Muscle of leg (tissue), 3 donors: ENCODE measurements at regions not wholly inside any gene's neighbourhood (a gene's known extent, or its start where the extent isn't known, plus 50 kb on each side); places are given as distances from the start of the nearest gene placed in this dataset.
"Not testable (repeated sequence)": the region's sequence is repeated elsewhere in the genome, so short reads cannot be mapped to it uniquely, and the experiment has no call there.

Source experiments
- DNase-seq: peaks from one replicate; pipeline ENCODE4 v3.0.0; 2013
- H3K27ac ChIP-seq: one replicate; pipeline ENCODE4 v1.5.1; 2013; ENCODE audit warnings: mild to moderate bottlenecking, low read length, control low read depth
- H3K27me3 ChIP-seq: one replicate; pipeline ENCODE4 v1.6.1; 2013; ENCODE audit warnings: low read length; ENCODE audit not compliant: control insufficient read depth, insufficient read depth
- H3K36me3 ChIP-seq: one replicate; pipeline ENCODE4 v1.6.1; 2013; ENCODE audit warnings: low read length; ENCODE audit not compliant: control insufficient read depth, insufficient read depth
- H3K4me1 ChIP-seq: one replicate; pipeline ENCODE4 v1.6.1; 2013; ENCODE audit warnings: low read length; ENCODE audit not compliant: control insufficient read depth, insufficient read depth
- H3K4me3 ChIP-seq: one replicate; pipeline ENCODE4 v1.5.1; 2013; ENCODE audit warnings: low read length, control low read depth
- H3K9me3 ChIP-seq: replicated peaks from 2 replicates; pipeline ENCODE4 v1.6.1; 2013; ENCODE audit warnings: low read depth, low read length; ENCODE audit not compliant: control insufficient read depth
- WGBS: methylation state at CpG from one replicate; pipeline ENCODE4 v1.1.5; 2013; ENCODE audit warnings: missing lambda C conversion rate; ENCODE audit not compliant: insufficient coverage; 5-methylcytosine and 5-hydroxymethylcytosine counted together

DNA sequence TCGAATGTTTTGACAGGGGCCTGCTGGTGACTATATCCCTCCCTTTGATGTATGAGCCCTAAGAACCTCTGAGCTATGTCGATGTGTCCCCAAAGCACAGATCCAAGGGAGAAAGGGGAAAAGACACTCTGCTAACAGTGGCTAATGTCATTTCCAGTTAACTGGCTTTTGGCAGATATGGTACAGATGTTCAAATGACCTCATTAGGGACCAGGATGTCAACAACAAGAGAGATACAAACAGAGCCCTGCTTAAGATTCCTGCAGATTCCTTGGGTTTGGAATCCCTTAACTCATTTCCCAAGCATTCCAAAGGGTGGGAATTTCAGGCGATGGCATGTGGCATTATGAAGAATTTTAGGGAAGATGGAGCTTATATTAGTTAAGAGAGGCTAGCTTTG is 517.3 kb downstream of the SOX6 start:
- peaks cover 2% of the 10 kb centered on the region for H3K9me3 ChIP-seq
- 35% methylated on average over 2 of the region's 3 CpGs for WGBS

DNA sequence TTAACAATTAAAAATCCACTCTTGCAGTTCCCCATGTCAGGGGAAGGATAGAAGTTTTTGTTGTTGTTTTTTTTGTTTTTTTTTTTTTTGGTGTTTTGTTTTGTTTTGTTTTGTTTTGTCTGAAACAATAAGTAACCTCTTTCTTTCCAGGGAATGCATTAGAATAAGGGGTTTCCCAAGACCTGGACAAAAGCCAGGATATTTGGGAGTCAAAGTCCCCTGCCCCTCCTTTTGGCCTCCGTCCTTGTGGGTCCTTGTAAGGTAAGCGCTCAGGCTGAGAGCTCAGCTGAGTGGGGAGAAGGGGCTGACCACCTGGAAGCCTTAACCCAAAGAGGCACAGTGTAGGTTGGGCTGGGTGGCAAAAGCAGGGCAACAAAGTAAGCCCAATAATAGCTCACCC is 515.4 kb downstream of the SOX6 start:
- H3K9me3 ChIP-seq = peaks cover 2% of the 10 kb centered on the region
- no peak overlapping the region for H3K4me3 ChIP-seq
- H3K27ac ChIP-seq = no peak overlapping the region
- no peaks in the 10 kb centered on the region for H3K27me3 ChIP-seq
- WGBS = no CpG with 5 or more reads among the region's 2 CpGs
- H3K36me3 ChIP-seq = no peaks in the 10 kb centered on the region
- no peak for DNase-seq
- H3K4me1 ChIP-seq = peaks cover 41% of the 10 kb centered on the region

More for the DNA sequence above, 517.3 kb downstream of the SOX6 start:
- DNase-seq = no peak
- H3K36me3 ChIP-seq = no peaks in the 10 kb centered on the region
- H3K4me3 ChIP-seq = no peak overlapping the region
- no peak overlapping the region for H3K27ac ChIP-seq
- peaks cover 40% of the 10 kb centered on the region for H3K4me1 ChIP-seq
- H3K27me3 ChIP-seq = no peaks in the 10 kb centered on the region

DNA sequence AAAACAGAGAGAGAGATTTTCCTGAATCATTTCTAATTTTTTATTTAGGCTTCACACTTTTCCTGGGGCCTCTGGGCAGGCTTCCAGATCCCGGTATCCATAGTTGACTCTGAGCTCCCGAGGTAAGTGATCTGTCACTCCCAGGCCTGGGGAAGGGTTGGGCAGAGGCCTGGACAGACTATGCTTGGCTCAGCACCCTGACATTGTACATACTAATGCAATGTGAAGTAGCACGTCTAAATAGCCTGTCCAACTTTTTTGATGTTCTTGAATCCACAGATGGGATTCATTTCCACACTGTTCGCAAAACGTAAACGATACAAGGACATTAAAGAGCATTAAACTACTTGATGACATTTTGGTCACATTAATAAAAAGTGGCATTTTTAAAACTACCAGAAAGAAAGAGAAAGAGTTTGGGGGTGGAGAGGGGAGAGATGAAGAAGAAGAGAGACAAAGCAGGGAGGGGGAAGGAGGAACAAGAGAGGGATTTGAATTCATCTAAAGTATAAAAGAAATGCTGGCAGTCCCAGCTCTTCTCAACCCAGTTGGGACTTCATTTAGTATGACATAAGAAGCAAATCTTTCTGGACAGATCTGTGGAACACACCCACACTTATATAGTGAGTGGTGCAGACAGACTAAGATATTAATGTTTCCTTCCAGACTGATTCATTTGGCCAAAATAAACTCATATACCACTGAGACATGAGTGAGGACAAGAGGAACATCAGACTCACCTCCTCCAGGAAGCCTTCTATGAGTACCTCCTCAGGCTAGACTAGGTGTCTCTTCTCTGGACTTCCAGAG is 514.2 kb downstream of the SOX6 start:
- Histone ChIP-seq H3K27ac (no peak overlapping the region), H3K27me3 (no peaks in the 10 kb centered on the region), H3K4me1 (peaks cover 33% of the 10 kb centered on the region), H3K36me3 (no peaks in the 10 kb centered on the region), H3K4me3 (no peak overlapping the region), H3K9me3 (peaks cover 2% of the 10 kb centered on the region)
- WGBS = no CpG with 5 or more reads among the region's 6 CpGs
- peak; percentile 68 for DNase-seq

DNA sequence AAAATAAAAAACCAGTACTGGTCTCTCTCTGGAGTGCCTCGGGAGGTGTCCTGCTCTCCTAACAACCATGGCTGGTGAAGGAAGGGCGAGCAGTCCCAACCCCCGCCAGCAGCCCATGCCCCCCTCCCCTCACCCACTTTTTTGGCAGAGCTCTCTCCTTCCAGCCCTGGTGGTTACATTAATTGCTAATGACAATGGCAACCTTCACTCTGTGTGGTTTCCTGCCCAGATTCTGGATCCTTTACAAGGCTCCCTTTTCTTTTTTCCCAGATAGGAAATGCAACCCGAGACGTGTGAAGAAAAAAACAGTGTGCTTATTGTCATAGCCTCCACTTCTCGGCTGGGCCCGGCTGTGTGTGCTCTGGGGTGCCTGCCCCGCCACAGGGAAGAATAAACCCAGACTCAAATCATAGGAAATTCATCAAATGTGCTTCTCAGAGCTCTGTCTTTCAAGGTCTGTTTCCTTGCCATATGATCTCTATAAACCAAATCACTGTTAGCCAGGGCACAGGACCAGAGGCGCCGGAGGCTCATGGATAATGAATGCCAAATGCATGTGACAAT is 513.0 kb downstream of the SOX6 start:
- H3K4me3 ChIP-seq = no peak overlapping the region
- H3K4me1 ChIP-seq = peaks cover 30% of the 10 kb centered on the region
- whole genome bisulfite sequencing = 41% methylated on average over 3 of the region's 10 CpGs
- H3K36me3 ChIP-seq = no peaks in the 10 kb centered on the region
- no peaks in the 10 kb centered on the region for H3K27me3 ChIP-seq
- H3K9me3 ChIP-seq = peaks cover under 1% of the 10 kb centered on the region
- H3K27ac ChIP-seq = peak overlapping the region; percentile 45
- peak; percentile 78 for DNase-seq

DNA sequence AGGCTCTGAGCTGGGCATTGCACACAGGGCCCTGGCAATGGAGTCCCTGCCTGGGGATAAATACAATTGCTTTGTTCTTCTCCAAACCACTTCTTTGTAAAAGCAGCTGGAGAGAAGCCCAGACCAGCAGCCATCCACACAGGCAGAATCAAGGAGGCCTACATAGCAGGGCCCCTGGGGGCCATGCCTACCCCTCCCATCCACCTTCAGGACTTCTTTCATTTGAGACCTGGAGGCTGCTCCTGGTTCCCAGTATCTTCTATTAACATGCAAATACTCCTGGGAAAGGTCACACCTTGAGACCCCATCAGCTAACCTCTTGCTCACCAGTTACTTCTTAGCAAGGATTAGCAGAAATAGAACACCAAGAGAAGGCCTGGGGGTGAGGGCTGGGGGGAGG is 511.1 kb downstream of the SOX6 start:
- H3K4me1 ChIP-seq = peaks cover 28% of the 10 kb centered on the region
- H3K4me3 ChIP-seq = no peak overlapping the region
- no peak for DNase-seq
- H3K27me3 ChIP-seq = no peaks in the 10 kb centered on the region
- H3K36me3 ChIP-seq = no peaks in the 10 kb centered on the region
- H3K9me3 ChIP-seq = no peaks in the 10 kb centered on the region
- H3K27ac ChIP-seq = no peak overlapping the region

DNA sequence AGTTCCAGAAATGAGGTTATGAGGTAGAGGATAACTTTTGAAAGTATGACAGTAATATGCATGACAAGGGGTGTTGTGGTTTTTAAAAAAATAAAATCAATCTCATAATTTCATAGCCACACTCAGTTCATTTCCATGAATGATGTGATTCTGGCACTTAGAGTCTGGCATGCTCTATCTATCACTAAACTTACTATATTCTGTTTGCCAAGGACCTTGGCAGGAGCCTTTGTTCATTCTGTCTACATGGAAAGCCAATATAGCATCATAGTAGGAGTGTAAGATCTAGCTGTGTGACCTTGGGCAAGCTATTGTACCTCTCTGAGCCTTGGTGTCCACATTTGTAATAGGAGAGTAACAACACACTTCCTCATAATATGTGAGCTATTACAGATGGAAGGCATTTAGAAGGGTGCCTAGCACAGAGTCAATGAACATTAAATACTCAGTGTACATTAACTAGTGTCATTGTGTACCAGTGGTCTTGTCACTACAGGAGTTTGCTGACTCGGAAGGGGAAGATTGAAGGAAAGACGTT is 507.6 kb downstream of the SOX6 start:
- Histone ChIP-seq H3K9me3 (no peaks in the 10 kb centered on the region), H3K4me3 (no peak overlapping the region), H3K4me1 (peaks cover 17% of the 10 kb centered on the region), H3K27me3 (no peaks in the 10 kb centered on the region), H3K27ac (no peak overlapping the region), H3K36me3 (no peaks in the 10 kb centered on the region)
- DNase-seq = no peak
- WGBS = no CpG with 5 or more reads among the region's 2 CpGs

DNA sequence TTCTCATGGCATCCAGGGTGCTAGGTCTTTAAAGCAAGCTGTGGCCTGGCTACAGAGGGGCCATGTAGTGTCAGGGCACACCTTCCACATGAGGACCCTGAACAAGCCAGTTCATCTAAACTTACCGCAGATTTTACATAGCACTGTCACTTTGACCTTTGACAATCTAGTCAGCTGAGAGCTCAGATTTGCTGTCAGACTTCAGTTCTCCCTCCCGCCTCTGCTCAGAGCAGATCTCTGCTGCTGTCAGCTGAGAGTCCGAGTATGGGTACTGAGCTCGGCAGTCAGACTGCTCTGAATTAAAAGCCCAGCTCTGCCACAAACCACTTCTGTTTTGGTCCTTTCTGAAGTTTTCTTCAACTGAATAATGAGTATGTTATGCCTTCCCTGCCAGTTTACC is 507.1 kb downstream of the SOX6 start:
- H3K9me3 ChIP-seq = no peaks in the 10 kb centered on the region
- DNase-seq = no peak
- no peak overlapping the region for H3K27ac ChIP-seq
- H3K27me3 ChIP-seq = no peaks in the 10 kb centered on the region
- no peaks in the 10 kb centered on the region for H3K36me3 ChIP-seq
- 79% methylated on average over 2 of the region's 4 CpGs for whole genome bisulfite sequencing
- H3K4me1 ChIP-seq = peaks cover 13% of the 10 kb centered on the region
- H3K4me3 ChIP-seq = no peak overlapping the region

DNA sequence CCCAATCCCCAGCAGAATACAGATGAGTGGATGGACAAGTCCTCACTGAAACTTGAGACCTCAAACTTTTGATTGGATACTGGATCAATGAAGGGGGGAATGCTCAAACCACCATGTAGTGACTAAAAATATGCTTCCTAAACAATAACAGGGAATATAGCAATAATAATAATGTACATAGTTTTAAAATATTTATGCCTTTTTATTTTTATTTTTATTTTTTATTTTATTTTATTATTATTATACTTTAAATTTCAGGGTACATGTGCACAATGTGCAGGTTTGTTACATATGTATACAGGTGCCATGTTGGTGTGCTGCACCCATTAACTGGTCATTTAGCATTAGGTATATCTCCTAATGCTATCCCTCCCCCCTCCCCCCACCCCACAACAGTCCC is 506.0 kb downstream of the SOX6 start:
- H3K27me3 ChIP-seq, H3K9me3 ChIP-seq, H3K36me3 ChIP-seq, H3K27ac ChIP-seq, H3K4me1 ChIP-seq, DNase-seq, H3K4me3 ChIP-seq: not testable (repeated sequence)

DNA sequence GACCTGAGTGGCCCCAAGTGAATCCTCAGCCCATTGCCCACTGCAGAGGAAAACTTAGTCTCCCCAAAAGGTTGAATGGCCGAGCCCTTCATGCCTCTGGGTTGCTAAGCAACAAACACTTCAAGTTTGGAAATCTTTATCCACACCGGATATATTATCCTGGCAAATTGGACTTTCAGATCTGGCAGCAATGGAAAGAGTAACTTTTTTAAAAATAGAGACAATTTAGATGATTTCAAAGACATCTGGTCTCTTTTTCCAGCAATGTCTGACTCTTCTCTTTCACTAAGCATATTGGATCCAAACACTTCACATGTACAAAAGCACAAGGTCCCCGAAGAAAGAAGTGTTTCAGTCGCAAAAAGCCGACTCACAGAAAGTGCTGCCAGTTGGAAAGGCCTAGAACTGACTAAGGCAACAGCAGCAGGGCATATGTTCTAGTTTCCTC is 505.3 kb downstream of the SOX6 start:
- 22% methylated on average over 3 of the region's 5 CpGs for WGBS
- DNase-seq = peak; percentile 92
- Histone ChIP-seq H3K4me3 (no peak overlapping the region), H3K9me3 (no peaks in the 10 kb centered on the region), H3K27ac (peak overlapping the region; percentile 70), H3K27me3 (no peaks in the 10 kb centered on the region), H3K36me3 (no peaks in the 10 kb centered on the region), H3K4me1 (peaks cover 8% of the 10 kb centered on the region)

DNA sequence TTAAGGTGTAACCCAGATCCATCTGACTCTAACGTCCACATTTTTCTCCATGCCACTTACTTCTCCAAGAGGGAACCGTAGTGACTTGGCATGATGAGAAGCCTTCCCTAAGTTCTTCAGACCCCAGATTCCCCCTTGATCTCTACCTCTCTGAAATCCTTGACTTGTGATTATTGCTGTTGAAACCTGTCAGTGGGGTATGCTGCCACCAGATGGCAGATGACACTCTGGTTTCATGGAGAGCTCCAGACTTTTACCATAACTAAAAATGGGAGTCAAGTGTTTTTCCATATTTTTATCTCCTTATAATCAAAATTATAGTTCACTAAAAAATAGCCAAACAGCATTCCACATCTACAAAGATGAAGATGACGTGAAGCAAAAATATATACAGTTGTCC is 504.2 kb downstream of the SOX6 start:
- H3K27ac ChIP-seq = no peak overlapping the region
- no peak overlapping the region for H3K4me3 ChIP-seq
- no peaks in the 10 kb centered on the region for H3K9me3 ChIP-seq
- WGBS = 33% methylated on average over 1 of the region's 3 CpGs
- peaks cover 8% of the 10 kb centered on the region for H3K4me1 ChIP-seq
- DNase-seq = no peak
- no peaks in the 10 kb centered on the region for H3K27me3 ChIP-seq
- no peaks in the 10 kb centered on the region for H3K36me3 ChIP-seq
